ENCODE measurements at regions not wholly inside any gene's neighbourhood (a gene's known extent, or its start where the extent isn't known, plus 50 kb on each side); places are given as distances from the start of the nearest gene placed in this dataset.

GRCh38 chr2:236776206-236776605 is 206.6 kb downstream of the ACKR3 start (continued):
- TF ChIP-seq JUND (IDR thresholded peaks at IDR 0.05; ENCODE audit: low read length) (no peak), GTF2F1 (IDR thresholded peaks at IDR 0.05; ENCODE audit: borderline replicate concordance, low read depth, low read length) (no peak), BRCA1 (IDR thresholded peaks at IDR 0.05; ENCODE audit: low read depth, low read length) (no peak), CHD2 (IDR thresholded peaks at IDR 0.05; ENCODE audit: low read length) (no peak)
- TF ChIP-seq, protein P1, sequence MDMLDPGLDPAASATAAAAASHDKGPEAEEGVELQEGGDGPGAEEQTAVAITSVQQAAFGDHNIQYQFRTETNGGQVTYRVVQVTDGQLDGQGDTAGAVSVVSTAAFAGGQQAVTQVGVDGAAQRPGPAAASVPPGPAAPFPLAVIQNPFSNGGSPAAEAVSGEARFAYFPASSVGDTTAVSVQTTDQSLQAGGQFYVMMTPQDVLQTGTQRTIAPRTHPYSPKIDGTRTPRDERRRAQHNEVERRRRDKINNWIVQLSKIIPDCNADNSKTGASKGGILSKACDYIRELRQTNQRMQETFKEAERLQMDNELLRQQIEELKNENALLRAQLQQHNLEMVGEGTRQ (IDR thresholded peaks at IDR 0.05; ENCODE audit: low read length), result no peak

All from H1 (cell line).